Endothelial cell of hepatic sinusoid (primary cell): ENCODE measurements at regions not wholly inside any gene's neighbourhood (a gene's known extent, or its start where the extent isn't known, plus 50 kb on each side); places are given as distances from the start of the nearest gene placed in this dataset.

Experiments used
- in situ Hi-C: cut with HindIII; loops from 2 replicates; pipeline ENCODE4 v1.10.0; 2017; ENCODE audit warnings: low sequenced_read_pairs

- in situ Hi-C loops, result no loop called here
Observed at GRCh38 chr1:9419369-9420041, 119.8 kb upstream of the SLC25A33 start.

DNA sequence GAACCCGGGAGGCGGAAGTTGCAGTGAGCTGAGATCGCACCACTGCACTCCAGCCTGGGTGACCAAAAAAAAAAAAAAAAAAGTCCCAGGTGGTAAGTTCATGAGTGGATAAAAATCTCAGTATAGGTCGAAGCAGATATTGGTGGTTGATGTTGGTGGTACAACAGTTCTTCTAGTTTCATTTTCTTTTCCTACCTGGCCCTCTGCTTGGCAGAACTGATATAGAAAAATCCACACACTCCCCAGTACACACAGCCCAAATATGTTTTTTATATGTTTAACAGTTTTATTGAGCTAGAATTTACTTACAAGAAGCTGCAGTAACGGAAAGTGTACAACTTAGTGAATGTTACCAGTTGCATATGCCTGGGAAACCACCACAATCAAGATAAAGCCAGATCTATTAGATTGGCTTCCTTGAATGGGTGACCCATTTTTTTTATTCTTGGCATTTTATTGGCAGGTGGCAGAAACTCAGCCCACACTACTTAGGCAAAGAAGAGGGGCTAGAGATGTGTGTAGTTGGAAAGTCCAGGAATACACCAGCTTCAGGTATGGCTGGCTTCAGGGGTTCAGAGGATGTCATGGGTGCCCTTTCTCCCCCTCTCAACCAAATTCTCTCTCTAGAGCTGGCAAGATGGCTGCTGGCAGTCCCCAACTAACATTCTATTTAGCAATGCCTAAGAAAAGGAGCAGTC, 118.3 kb upstream of the SLC25A33 start:
- in situ Hi-C loops, result no loop called here

- in situ Hi-C loops, result no loop called here
Observed at GRCh38 chr1:9421533-9421873, 117.8 kb upstream of the SLC25A33 start.

DNA sequence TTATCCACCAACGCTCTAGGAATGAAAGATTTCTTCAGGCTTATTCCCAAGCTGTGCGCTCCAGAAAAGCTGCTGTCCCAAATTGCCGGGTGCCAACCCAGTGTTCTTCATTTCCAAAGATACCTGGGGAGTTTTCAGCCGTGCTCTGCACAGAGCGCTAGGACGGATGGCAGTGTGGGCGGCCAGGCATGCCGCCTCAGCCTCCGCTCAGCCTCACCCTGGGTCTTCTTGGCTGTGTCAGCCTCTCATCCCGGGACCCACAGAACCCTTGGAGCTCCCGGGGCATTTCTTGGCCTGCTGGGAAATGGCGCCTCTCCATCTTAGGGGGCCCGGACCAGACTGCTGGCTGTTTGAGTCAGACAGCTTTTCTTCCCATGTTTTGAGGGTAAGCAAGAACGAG, 116.9 kb upstream of the SLC25A33 start:
- in situ Hi-C loops, result no loop called here

- in situ Hi-C loops, result no loop called here
Observed at GRCh38 chr1:9422911-9423505, 116.3 kb upstream of the SLC25A33 start.

DNA sequence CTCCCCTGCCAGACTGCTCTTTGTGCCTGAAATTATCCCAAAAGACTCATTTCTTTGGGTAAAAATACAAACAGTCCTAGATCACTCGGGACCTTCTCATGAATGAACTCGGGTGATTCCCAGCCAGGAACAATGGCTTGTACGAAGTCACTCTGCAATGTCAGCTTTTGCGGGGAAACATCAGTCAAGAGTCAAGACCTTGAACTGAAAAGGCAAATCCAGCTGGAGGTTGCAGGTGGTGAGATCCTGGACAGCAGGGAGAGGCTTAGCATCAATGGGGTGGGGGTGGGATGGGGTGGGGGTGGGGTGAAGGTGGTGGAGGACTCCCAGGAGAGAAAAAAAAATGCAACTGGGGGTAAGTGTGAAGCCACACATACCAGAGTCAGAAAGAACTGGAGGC, 115.0 kb upstream of the SLC25A33 start:
- in situ Hi-C loops, result no loop called here

DNA sequence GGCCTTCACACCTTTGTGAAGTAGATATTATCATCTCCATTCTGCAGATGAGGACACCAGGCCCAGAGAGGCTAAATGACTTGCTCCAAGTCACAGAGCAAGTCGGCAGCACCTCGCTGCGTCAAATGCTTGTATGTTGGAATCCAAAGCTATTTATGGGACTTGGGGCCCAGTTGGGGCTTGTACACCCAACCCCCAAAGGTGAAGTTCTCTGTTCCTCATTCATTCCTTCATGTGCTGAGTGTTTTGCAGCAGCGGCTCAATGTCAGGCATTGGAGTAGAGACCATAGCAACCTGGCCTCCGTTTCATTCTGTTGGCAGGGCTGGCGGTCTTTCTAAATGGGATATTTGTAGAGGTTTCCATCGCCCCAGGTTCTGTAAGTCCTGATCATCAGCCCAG, 113.4 kb upstream of the SLC25A33 start:
- in situ Hi-C loops, result no loop called here

GRCh38 chr1:9426291-9426711, 113.0 kb upstream of the SLC25A33 start:
- in situ Hi-C loops, result no loop called here

DNA sequence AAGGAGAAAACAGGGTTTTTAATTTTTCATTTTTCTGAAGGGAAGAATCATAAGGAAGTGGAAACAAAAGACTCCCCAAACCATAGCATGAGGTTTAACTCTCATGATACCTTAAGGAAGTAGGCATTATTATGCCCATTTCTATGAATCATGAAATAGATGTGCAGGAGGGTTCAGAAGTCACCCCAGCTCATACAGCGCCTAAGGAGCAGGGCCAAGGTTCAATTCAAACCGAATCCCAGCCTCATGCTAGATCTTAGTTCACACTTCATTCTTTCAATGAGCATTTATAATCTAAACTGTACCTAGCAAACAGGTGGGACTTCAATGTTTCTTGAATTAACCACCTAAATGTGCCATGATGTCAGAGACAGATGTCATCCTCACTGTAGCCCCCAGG, 111.9 kb upstream of the SLC25A33 start:
- in situ Hi-C loops, result no loop called here

GRCh38 chr1:9428601-9429341, 110.5 kb upstream of the SLC25A33 start:
- in situ Hi-C loops, result no loop called here

GRCh38 chr1:9429342-9429711, 109.9 kb upstream of the SLC25A33 start:
- in situ Hi-C loops, result no loop called here

DNA sequence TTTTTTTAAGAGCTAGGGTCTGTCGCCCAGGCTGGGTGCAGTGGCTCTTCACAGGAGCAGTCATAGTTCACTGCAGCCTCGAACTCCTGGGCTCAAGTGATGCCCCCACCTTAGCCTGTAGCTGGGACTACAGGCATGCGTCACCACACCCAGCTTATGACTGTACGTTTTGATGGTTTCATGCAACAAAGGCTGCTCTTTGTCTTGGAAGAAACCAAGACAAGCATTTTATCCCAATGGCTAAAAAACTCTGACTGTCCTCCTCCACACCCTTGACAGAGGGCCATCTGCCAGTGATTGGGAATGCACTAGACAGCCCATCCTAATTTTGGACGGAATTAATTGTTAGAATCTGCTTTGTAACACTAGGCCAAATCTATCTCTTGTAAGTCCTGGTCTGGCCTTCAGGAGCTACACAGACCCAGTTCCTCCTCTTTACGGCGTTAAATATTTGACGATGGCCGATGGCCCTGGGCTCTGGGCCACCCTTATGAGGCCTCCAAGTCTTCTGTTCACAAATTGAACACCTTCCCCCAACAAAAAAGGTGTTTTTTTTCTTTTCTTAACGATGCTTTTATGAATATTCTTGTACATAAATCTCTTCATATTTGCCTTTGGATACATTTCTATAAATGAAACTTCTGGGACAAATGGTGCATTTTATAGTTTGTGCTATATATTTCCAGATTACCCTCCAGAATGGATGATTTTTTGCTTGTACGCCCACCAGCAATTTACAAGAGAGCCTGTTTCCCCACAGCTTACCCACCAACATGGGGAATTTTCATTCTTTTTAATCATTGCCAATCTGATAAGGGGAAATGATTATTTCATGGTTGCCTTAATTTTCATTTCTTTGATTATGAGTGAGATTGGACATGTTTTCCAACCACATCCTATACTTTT, 104.8 kb upstream of the SLC25A33 start:
- in situ Hi-C loops, result loop anchor here (5.0 kb wide), 1 partner anchor 38 kb away; no protein-coding TSS in a partner anchor

- in situ Hi-C loops, result loop anchor here (5.0 kb wide), 1 partner anchor 37 kb away; no protein-coding TSS in a partner anchor
Observed at GRCh38 chr1:9435153-9435636, 104.1 kb upstream of the SLC25A33 start.

GRCh38 chr1:9435854-9436640, 103.2 kb upstream of the SLC25A33 start:
- in situ Hi-C loops, result loop anchor here (5.0 kb wide), 1 partner anchor 36 kb away; no protein-coding TSS in a partner anchor

DNA sequence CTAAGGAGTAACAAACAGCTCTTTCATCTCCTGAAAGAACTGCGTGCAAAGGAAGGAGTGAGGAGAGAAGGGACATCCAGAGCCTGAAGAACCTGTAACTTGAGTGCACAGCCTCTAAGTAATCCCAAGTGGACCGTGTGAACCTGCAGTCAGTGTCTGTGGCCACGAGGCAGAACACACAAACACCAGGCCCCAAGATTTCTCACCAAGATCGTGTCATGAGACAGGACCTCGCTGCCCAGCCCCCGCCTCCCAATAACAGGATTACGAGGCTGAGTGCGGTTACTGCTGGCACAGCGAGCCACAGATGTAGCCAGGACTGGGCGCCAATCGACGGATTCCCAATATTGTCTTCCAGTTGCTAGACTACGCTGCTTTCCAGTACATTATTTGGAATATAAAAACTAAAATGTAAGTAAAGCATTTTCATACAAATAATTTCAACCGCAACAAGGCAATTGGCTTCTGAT, 101.3 kb upstream of the SLC25A33 start:
- in situ Hi-C loops, result loop anchor here (5.0 kb wide), 1 partner anchor 34 kb away; no protein-coding TSS in a partner anchor

- in situ Hi-C loops, result loop anchor here (5.0 kb wide), 1 partner anchor 34 kb away; no protein-coding TSS in a partner anchor
Observed at GRCh38 chr1:9438431-9439073, 100.7 kb upstream of the SLC25A33 start.

- in situ Hi-C loops, result loop anchor here (5.0 kb wide), 1 partner anchor 33 kb away; no protein-coding TSS in a partner anchor
Observed at GRCh38 chr1:9439074-9439761, 100.0 kb upstream of the SLC25A33 start.

- in situ Hi-C loops, result loop anchor here (5.0 kb wide), 1 partner anchor 63 kb away; no protein-coding TSS in a partner anchor
Observed at GRCh38 chr1:9440261-9440660, 99.0 kb upstream of the SLC25A33 start.
